Smooth muscle cell (in vitro differentiated cells): ENCODE measurements at regions not wholly inside any gene's neighbourhood (a gene's known extent, or its start where the extent isn't known, plus 50 kb on each side); places are given as distances from the start of the nearest gene placed in this dataset.

ENCODE experiments used
- DNase-seq: peaks from one replicate; lab custom pipeline; 2025; ENCODE audit not compliant: unreplicated experiment; lab: John Stamatoyannopoulos, UW
- H2AFZ ChIP-seq: fragments of 200-600 bp; sonication (generic); 2 replicates; pipeline ENCODE4 v1.6.0; 2016; ENCODE audit warnings: antibody characterized with exemption, low read depth, mild to moderate bottlenecking
- H3F3A ChIP-seq: fragments of 200-600 bp; sonication (generic); 2 replicates; pipeline ENCODE4 v1.6.0; 2017; ENCODE audit warnings: antibody characterized with exemption, low read depth
- H3K27ac ChIP-seq: fragments of 200-600 bp; sonication (generic); 2 replicates; pipeline ENCODE4 v1.5.1; 2016; ENCODE audit warnings: low read depth, mild to moderate bottlenecking
- H3K27me3 ChIP-seq: fragments of 200-600 bp; sonication (generic); 2 replicates; pipeline ENCODE4 v1.6.1; 2016; ENCODE audit warnings: low read depth, mild to moderate bottlenecking
- H3K36me3 ChIP-seq: fragments of 200-600 bp; sonication (generic); 2 replicates; pipeline ENCODE4 v1.5.1; 2016; ENCODE audit warnings: low read depth
- H3K4me1 ChIP-seq: fragments of 200-600 bp; sonication (generic); 2 replicates; pipeline ENCODE4 v1.5.1; 2016; ENCODE audit warnings: low read depth
- H3K4me2 ChIP-seq: fragments of 200-600 bp; sonication (generic); 2 replicates; pipeline ENCODE4 v1.6.0; 2016; ENCODE audit warnings: mild to moderate bottlenecking
- H3K4me3 ChIP-seq: fragments of 200-600 bp; sonication (generic); 2 replicates; pipeline ENCODE4 v1.5.1; 2016; ENCODE audit warnings: mild to moderate bottlenecking
- H3K79me2 ChIP-seq: fragments of 200-600 bp; sonication (generic); 2 replicates; pipeline ENCODE4 v1.6.0; 2016; ENCODE audit warnings: low read depth, mild to moderate bottlenecking
- H3K9ac ChIP-seq: fragments of 200-600 bp; sonication (generic); 2 replicates; pipeline ENCODE4 v1.6.0; 2016; ENCODE audit warnings: low read depth
- H3K9me3 ChIP-seq: fragments of 200-600 bp; sonication (generic); replicated peaks from 2 replicates; pipeline ENCODE4 v1.5.1; 2016; ENCODE audit warnings: low read depth
- H4K20me1 ChIP-seq: fragments of 200-600 bp; sonication (generic); 2 replicates; pipeline ENCODE4 v1.6.0; 2016; ENCODE audit warnings: low read depth
- WGBS: methylation state at CpG from one replicate; pipeline ENCODE4 v1.1.7; 2016; ENCODE audit warnings: low lambda C conversion rate; 5-methylcytosine and 5-hydroxymethylcytosine counted together
- TF ChIP-seq, protein P1 (sequence below): fragments of 200-600 bp; sonication (generic); IDR thresholded peaks from 2 replicates; pipeline ENCODE4 v1.5.1; 2017; ENCODE audit warnings: borderline replicate concordance, mild to moderate bottlenecking, antibody characterized with exemption; ENCODE audit not compliant: insufficient read depth, poor library complexity, severe bottlenecking

DNA sequence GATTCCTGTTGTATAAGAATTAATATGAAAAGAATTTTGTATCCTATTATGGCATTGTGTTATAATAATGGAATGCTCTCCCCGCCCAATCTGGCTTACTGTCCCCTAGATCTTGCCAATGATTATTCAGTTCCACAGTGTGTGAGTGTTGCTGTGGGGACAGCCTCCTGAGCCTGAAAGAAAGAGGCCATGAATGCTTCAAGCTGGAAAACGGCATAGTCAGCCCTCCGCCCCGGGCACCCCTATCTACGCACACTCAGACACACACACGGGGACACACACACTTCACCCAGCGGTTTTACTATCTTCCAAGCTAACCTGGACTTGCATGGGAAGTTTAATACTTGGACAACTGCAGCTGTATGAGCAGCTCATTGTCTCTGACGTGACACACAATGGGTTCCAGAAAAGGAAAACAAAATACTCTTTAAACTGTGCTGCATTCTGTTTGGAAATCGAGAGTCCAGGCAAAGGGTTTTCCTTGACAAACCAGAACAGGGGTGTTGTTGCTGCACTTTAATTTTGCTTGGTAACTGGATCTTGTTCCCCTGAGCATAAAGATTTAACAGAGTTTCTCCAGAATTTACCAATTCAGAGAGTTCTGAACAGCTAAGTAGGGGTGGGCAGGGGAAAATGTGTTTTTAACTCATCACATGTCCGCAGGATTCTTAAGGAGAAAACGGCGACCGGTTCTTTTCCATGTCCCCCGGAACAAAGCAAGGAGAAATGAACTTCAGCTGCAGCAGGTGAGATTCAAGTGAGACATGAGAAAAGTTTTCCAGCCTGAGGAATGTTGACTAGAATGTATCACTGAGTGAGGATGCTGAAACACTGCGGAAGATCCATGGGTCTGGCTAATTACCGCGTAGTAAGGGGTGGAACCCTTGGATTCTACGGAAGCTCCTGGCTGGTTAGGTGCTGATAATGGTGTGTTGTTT, 472.9 kb downstream of the FOXO1 start:
- H3K4me1 ChIP-seq = peaks cover 26% of the 10 kb centered on the region
- H3K79me2 ChIP-seq = no peaks in the 10 kb centered on the region
- H3K27ac ChIP-seq = no peak overlapping the region
- no peaks in the 10 kb centered on the region for H3K9me3 ChIP-seq
- no peaks in the 10 kb centered on the region for H4K20me1 ChIP-seq
- no peaks in the 10 kb centered on the region for H3K36me3 ChIP-seq
- DNase-seq = no peak
- H3K4me3 ChIP-seq = no peak overlapping the region
- no peaks in the 10 kb centered on the region for H3K27me3 ChIP-seq
- H3K9ac ChIP-seq = no peak overlapping the region
- no peak overlapping the region for H2AFZ ChIP-seq
- H3K4me2 ChIP-seq = no peak overlapping the region
- WGBS = 96% methylated on average over 18 of the region's 18 CpGs
- peaks cover 16% of the 10 kb centered on the region for H3F3A ChIP-seq
- TF ChIP-seq, protein P1, sequence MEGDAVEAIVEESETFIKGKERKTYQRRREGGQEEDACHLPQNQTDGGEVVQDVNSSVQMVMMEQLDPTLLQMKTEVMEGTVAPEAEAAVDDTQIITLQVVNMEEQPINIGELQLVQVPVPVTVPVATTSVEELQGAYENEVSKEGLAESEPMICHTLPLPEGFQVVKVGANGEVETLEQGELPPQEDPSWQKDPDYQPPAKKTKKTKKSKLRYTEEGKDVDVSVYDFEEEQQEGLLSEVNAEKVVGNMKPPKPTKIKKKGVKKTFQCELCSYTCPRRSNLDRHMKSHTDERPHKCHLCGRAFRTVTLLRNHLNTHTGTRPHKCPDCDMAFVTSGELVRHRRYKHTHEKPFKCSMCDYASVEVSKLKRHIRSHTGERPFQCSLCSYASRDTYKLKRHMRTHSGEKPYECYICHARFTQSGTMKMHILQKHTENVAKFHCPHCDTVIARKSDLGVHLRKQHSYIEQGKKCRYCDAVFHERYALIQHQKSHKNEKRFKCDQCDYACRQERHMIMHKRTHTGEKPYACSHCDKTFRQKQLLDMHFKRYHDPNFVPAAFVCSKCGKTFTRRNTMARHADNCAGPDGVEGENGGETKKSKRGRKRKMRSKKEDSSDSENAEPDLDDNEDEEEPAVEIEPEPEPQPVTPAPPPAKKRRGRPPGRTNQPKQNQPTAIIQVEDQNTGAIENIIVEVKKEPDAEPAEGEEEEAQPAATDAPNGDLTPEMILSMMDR = no peak

DNA sequence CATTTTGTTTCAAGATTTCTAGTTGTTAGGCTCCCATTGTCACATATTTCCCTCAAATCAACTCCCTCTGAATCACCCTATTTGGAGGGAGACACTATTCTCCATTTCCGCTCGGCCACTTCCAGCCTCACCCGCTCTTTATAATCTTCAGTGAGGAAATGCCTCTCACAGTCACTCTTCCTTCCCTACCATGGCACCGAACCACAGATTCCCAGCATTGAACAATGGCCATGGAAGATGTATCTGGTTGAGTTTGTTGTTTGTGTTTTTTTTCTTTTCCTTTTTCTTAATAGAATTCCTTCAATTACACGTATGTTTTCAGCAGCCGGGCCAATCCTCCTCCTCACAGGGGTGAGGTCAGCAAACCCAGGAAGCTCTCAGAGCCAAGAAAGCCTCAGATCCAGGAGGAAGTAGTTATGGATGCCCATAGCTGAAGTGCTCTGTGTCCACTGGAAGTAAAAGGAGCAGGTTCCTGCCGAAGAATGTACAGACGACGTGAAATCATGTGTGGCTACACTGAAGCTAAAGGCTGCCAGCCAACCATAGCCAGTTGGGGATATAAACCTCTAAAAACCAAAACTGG, 472.1 kb downstream of the FOXO1 start:
- Histone ChIP-seq H4K20me1 (no peaks in the 10 kb centered on the region), H3K27ac (no peak overlapping the region), H3K27me3 (no peaks in the 10 kb centered on the region), H3K4me3 (no peak overlapping the region), H3K9me3 (no peaks in the 10 kb centered on the region), H2AFZ (no peak overlapping the region), H3F3A (peaks cover 13% of the 10 kb centered on the region), H3K36me3 (no peaks in the 10 kb centered on the region), H3K9ac (no peak overlapping the region), H3K4me2 (no peak overlapping the region), H3K79me2 (no peaks in the 10 kb centered on the region), H3K4me1 (peaks cover 22% of the 10 kb centered on the region)
- TF ChIP-seq, protein P1 = no peak
- 85% methylated on average over 9 of the region's 9 CpGs for WGBS
- DNase-seq = no peak

DNA sequence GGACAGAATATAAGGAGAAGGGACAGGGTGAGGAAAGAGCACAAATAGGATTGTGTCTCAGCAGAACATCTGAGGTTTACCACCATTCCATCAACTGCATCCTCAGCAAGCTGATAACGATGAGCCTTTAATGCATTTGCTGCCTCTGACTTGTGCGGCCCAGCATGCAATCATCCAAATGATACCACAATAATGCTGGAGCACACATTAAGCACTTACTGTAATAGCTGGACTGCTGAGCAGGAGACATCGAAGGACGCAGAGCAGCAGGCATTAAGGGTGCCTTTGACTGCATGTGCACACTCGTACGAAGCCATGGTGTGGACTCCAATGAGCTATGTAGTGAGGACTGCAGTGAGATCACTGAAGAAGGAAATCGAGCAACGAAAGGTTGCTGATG, 469.4 kb downstream of the FOXO1 start:
- no peaks in the 10 kb centered on the region for H3K4me1 ChIP-seq
- H3K4me3 ChIP-seq = no peak overlapping the region
- H3K9ac ChIP-seq = no peak overlapping the region
- DNase-seq = no peak
- no peaks in the 10 kb centered on the region for H3F3A ChIP-seq
- H3K36me3 ChIP-seq = no peaks in the 10 kb centered on the region
- WGBS = 65% methylated on average over 8 of the region's 8 CpGs
- no peaks in the 10 kb centered on the region for H3K9me3 ChIP-seq
- no peaks in the 10 kb centered on the region for H4K20me1 ChIP-seq
- H3K27me3 ChIP-seq = no peaks in the 10 kb centered on the region
- no peaks in the 10 kb centered on the region for H3K79me2 ChIP-seq
- no peak overlapping the region for H2AFZ ChIP-seq
- no peak overlapping the region for H3K4me2 ChIP-seq
- no peak overlapping the region for H3K27ac ChIP-seq
- TF ChIP-seq, protein P1 = no peak
